ENCODE measurements at regions not wholly inside any gene's neighbourhood (a gene's known extent, or its start where the extent isn't known, plus 50 kb on each side); places are given as distances from the start of the nearest gene placed in this dataset.

DNA sequence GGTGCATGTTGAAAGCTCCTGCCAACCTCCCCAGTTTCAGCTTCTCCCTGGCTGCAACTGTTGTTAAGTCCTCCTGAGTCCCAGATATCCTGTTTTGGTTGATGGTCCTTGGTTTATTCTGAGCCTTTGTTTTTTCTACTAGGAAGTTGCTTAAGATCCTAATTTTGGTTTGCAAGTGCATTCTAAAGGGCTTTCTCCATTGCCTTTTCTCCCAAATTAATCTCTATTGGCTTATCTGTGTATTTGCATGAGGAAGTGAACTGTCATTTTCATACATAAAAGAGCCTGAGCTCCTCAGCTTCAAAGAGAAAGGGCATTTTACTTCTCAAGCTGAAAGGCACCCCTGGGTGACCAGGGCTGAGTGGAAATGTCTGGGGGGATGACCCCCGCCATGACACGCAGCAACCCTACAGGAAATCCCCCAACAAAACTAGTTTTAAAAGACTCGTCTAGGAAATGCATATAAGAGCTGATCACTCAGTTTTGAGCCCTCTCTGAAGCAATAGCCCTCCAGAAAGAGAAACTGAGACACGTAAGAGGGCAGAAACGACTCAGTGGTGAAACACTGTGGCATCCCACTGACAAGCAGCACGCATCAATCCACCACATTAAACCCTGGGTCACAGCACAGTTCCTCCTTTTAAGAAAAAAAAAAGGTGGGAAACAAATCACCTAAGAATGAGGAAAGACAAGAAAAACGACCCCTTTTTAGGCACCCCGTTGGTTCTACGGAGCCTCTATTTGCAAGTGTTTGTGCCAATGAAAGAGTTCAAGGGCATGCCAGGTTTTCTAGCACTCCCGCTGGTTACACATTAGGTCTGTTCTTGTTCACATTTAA lies 140.9 kb downstream of the THBS2 start:
- TF ChIP-seq, protein P1, sequence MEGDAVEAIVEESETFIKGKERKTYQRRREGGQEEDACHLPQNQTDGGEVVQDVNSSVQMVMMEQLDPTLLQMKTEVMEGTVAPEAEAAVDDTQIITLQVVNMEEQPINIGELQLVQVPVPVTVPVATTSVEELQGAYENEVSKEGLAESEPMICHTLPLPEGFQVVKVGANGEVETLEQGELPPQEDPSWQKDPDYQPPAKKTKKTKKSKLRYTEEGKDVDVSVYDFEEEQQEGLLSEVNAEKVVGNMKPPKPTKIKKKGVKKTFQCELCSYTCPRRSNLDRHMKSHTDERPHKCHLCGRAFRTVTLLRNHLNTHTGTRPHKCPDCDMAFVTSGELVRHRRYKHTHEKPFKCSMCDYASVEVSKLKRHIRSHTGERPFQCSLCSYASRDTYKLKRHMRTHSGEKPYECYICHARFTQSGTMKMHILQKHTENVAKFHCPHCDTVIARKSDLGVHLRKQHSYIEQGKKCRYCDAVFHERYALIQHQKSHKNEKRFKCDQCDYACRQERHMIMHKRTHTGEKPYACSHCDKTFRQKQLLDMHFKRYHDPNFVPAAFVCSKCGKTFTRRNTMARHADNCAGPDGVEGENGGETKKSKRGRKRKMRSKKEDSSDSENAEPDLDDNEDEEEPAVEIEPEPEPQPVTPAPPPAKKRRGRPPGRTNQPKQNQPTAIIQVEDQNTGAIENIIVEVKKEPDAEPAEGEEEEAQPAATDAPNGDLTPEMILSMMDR (conservative IDR thresholded peaks at IDR 0.05) = no peak
- TF ChIP-seq ZFX (IDR thresholded peaks at IDR 0.05) = no peak
- no peak overlapping the region for H3K27ac ChIP-seq

DNA sequence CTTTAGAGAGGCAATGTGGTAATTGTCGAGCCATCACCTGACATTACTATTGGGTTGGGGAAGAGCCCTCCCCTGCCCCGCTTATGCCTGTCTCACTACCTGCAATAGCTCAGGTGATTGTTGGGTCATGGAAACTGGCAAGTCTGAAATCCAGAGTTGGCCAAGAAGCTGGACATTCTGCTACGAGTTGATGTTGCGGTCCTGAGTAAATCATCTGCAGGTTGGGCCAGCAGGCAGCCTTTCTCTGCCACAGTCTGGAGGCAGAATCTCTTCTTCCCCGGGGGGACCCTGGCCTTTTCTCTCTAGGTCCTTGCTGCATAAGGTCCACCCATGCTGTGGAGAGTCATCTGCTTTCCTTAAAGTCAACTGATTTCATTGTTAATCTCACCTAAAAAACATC lies 142.4 kb downstream of the THBS2 start:
- H3K27ac ChIP-seq = no peak overlapping the region
- TF ChIP-seq, protein P1 (conservative IDR thresholded peaks at IDR 0.05) = no peak

DNA sequence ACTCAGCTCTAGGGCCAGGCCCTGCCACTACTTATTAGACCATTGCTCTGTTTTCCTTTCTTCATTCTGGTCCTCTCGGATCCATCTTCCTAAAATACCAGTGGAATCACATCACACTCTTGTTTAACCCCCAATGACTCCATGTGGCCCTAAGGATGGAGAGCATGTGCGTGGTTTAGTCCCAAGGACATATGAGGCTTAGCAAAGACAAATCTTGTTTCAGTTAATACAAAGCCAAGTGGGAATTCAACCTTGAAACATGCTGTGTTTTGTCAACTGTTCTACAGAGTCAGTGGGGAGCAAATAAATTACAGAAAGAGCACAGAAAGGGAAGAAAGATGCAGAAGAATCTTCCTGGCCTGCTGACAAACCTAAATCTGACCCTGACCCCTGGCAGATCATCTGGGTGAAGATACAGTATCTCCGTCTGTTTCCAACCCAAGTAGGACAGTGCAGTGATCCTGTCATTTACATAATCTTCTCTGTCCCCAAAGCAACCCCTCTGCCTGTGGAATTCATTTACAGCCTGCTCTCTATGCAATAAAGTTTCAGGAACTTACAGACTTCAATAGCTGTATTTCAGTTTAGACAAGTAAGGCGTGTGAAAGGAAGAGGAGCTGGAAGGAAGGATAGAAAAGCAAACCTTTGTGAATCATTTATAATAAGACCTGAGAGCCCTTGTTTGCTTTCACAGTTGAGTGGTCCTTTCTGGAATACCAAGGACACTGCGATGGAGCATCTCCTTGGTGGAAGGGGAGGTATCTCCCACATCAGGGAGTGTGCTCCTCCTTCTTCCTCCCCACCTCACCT lies 144.0 kb downstream of the THBS2 start:
- TF ChIP-seq, protein P1 (conservative IDR thresholded peaks at IDR 0.05) = no peak
- TF ChIP-seq ZFX (IDR thresholded peaks at IDR 0.05) = no peak

DNA sequence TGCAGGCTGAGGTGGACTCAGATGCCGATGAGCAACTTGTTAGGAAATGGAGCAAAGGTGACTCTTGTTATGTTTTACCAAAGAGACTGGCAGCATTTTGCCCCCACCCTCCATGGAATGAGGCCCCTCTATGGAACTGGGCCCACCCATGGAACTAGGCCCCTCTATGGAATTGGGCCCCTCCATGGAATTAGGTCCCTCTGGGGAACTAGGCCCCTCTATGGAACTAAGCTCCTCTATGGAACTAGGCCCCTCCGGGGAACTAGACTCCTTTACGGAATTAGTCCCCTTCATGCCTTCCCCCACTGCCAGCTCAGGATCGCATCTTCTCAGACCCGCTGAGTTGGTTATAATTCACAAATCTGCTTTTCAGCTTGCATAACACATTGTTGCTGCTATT lies 144.9 kb downstream of the THBS2 start:
- no peak for TF ChIP-seq ZFX (IDR thresholded peaks at IDR 0.05)
- TF ChIP-seq, protein P1 (conservative IDR thresholded peaks at IDR 0.05) = no peak
- H3K27ac ChIP-seq = no peak overlapping the region

More for the DNA sequence above, 144.0 kb downstream of the THBS2 start:
- H3K27ac ChIP-seq = no peak overlapping the region

DNA sequence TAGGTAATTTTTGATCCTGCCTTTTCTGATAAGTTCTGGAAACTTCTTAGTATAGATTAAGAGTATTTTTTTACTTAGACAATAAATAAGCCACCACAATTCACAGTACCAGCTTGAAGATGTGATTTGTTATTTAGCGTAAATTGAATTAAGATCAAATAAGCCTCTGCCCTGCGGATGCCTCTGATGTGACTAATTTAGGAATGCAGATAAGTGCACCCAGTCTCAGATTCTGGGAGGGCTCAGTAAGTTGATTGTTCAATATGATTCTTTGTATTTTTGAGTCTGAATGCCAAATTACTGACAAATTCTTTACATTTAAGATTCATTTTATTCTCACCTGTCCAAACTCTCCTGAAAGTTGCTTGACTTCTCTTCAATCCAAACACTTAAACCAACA lies 147.5 kb downstream of the THBS2 start:
- no peak overlapping the region for H3K27ac ChIP-seq
- no peak for TF ChIP-seq ZFX (IDR thresholded peaks at IDR 0.05)
- TF ChIP-seq, protein P1 (conservative IDR thresholded peaks at IDR 0.05) = no peak

DNA sequence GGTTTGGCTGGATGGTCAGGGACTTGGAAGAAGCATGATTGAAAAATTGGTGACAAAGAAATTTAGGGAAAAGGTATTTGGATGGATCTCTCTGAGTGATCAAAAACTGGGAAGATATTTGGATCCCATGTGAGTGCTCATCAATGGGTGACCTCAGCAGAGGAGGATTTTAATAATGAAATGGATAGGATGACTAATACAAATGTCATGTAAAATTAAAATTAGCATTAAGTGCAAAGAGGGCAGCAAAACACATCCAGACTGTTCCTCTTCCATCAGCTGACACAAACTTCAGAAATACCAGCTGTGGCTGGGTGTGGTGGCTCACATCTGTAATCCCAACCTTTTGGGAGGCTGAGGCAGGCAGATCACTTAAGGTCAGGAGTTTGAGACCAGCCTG lies 151.7 kb downstream of the THBS2 start:
- H3K27ac ChIP-seq = no peak overlapping the region

More for the DNA sequence above, 151.7 kb downstream of the THBS2 start:
- TF ChIP-seq ZFX (IDR thresholded peaks at IDR 0.05) = no peak
- TF ChIP-seq, protein P1 (conservative IDR thresholded peaks at IDR 0.05) = no peak
